ENCODE measurements at regions not wholly inside any gene's neighbourhood (a gene's known extent, or its start where the extent isn't known, plus 50 kb on each side); places are given as distances from the start of the nearest gene placed in this dataset.

DNA sequence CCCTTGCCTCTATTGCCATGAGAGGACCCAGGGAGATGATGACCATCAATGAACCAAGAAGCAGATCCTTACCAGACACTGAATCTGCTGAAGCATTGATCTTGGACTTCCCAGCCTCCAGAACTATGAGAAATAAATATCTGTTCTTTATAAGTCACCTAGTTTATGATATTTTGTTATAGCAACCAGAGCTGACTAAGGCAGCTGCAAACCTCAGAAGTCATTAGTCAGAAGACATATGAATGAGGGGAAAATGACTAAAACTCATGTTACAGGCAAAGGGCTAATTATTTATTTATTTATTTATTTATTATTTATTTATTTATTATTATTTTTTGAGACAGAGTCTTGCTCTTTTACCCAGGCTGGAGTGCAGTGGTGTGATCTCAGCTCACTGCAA lies 321.1 kb downstream of the TGFB2 start:
- no peak for TF ChIP-seq CTCF (IDR thresholded peaks at IDR 0.05)
- Histone ChIP-seq H3K4me3 (no peak overlapping the region), H3K9me3 (no peaks in the 10 kb centered on the region), H3K27me3 (no peaks in the 10 kb centered on the region), H3K4me1 (no peaks in the 10 kb centered on the region), H3K27ac (no peak overlapping the region), H3K36me3 (no peaks in the 10 kb centered on the region)
- no peak for DNase-seq (ENCODE audit: low spot score)

DNA sequence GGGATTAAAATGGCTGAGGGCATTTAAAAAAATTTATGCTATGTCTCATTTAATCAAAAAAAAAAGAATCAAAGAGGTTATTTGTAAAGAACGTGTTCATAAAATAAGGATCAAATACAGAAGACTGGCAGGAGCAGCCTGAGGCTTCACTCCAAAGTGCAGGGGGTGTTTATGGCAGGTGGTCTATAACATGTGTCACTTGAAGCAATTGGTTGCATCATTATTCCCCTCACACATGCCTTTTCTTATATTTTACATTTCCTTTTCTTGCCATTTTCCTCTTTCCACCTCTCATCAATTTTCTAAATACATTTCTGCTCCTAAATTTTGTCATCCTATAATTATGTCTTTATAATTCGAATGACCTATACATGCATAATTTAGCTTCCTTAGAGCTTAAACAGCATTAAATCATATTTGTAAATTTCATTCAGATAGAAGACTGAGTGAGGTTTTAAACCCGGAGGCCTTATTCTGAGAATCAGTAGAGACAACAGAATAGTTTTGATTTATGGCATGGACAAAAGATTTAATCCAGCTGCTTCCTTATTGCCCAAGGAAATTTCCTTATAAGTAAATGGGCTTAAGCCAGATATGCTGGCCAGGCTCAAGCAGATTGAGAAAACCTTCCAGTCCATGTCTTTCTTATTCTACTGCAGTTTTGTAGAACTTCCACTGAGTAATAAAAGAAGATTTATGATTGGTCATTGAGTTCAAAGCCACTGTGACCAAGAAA lies 322.8 kb downstream of the TGFB2 start:
- Histone ChIP-seq H3K27me3 (no peaks in the 10 kb centered on the region), H3K36me3 (no peaks in the 10 kb centered on the region), H3K27ac (no peak overlapping the region), H3K4me3 (no peak overlapping the region), H3K9me3 (no peaks in the 10 kb centered on the region), H3K4me1 (no peaks in the 10 kb centered on the region)
- TF ChIP-seq CTCF (IDR thresholded peaks at IDR 0.05): no peak
- DNase-seq (ENCODE audit: low spot score): no peak

DNA sequence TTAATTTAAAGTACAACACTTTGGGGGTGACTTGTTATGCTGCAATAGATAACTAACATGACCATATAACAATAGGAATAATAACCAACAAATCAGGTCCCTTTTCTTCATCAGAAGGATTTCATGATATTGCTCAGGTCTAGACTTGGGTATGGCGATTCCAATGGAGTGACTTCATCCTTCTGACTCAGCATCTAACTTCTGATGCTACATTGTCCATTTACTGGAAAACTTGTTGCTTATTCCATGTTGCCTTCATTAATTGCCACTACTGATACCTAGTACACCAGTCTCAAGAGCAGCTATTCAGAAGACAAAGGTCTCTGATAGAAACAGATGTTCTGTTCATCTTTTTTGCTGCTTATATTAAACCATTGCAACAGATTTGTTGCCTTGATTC lies 324.3 kb downstream of the TGFB2 start:
- no peak for TF ChIP-seq CTCF (IDR thresholded peaks at IDR 0.05)
- no peak for DNase-seq (ENCODE audit: low spot score)
- H3K9me3 ChIP-seq: no peaks in the 10 kb centered on the region
- H3K27me3 ChIP-seq: no peaks in the 10 kb centered on the region
- no peak overlapping the region for H3K4me3 ChIP-seq
- no peak overlapping the region for H3K27ac ChIP-seq
- no peaks in the 10 kb centered on the region for H3K36me3 ChIP-seq
- H3K4me1 ChIP-seq: peaks cover 0 to 8% of the 10 kb centered on the region in 2 donors

DNA sequence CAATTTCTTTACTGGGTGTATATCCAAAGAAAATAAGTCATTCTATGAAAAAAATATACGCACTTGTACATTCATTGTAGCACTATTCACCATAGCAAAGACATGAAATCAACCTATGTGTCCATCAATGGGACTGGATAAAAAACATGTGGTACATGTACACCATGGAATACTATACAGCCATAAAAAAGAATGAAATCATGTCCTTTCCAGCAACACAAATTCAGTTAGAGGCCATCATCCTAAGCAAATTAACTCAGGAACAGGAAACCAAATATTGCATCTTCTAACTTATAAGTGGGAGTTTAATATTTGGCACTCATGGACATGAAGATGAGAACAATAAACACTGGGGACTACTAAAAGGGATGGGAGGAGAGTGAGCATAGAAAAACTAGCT lies 325.7 kb downstream of the TGFB2 start:
- Histone ChIP-seq H3K4me3 (no peak overlapping the region), H3K36me3 (no peaks in the 10 kb centered on the region), H3K9me3 (no peaks in the 10 kb centered on the region), H3K27me3 (no peaks in the 10 kb centered on the region), H3K4me1 (peaks cover 0 to 10% of the 10 kb centered on the region in 2 donors), H3K27ac (no peak overlapping the region)
- DNase-seq (ENCODE audit: low spot score): no peak
- TF ChIP-seq CTCF (IDR thresholded peaks at IDR 0.05): no peak

GRCh38 chr1:218671573-218671972 lies 326.4 kb downstream of the TGFB2 start:
- H3K4me3 ChIP-seq: no peak overlapping the region
- no peaks in the 10 kb centered on the region for H3K9me3 ChIP-seq
- TF ChIP-seq CTCF (IDR thresholded peaks at IDR 0.05): no peak
- peaks cover 0 to 10% of the 10 kb centered on the region in 2 donors for H3K4me1 ChIP-seq
- H3K27me3 ChIP-seq: no peaks in the 10 kb centered on the region
- no peak for DNase-seq (ENCODE audit: low spot score)
- no peaks in the 10 kb centered on the region for H3K36me3 ChIP-seq
- H3K27ac ChIP-seq: no peak overlapping the region

GRCh38 chr1:218673170-218673569 lies 328.0 kb downstream of the TGFB2 start:
- no peak for TF ChIP-seq CTCF (IDR thresholded peaks at IDR 0.05)
- Histone ChIP-seq H3K4me3 (no peak overlapping the region), H3K27ac (no peak overlapping the region), H3K9me3 (no peaks in the 10 kb centered on the region), H3K27me3 (no peaks in the 10 kb centered on the region), H3K36me3 (no peaks in the 10 kb centered on the region), H3K4me1 (peaks cover 0 to 10% of the 10 kb centered on the region in 2 donors)
- no peak for DNase-seq (ENCODE audit: low spot score)
